GM21447 (cell line): ENCODE measurements at regions not wholly inside any gene's neighbourhood (a gene's known extent, or its start where the extent isn't known, plus 50 kb on each side); places are given as distances from the start of the nearest gene placed in this dataset.
"Not testable (repeated sequence)": the region's sequence is repeated elsewhere in the genome, so short reads cannot be mapped to it uniquely, and the experiment has no call there.

ENCODE experiments used
- ATAC-seq: cut with Tn5 transposase; IDR thresholded peaks from one replicate; pipeline ENCODE4 v1.9.1; 2021; ENCODE audit not compliant: unreplicated experiment

DNA sequence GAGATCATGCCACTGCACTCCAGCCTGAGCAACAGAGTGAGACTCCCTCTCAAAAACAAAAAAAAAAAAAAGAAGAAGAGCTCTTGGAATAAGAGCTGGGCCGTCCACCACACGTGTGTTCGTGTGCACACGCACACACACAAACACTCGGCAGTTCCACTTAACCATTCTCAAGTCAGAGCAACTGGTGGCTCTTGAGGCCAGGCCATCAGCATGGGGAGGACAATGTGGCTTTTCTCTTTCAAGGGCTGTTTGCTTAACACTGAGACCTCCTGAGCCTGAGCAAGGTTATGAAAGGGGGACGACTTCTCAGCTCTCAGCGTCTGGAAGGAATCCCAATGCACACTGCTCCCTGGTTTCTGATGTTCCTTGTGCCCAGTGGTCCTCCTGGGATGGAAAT is 444.9 kb downstream of the SOX9 start:
- no peak for ATAC-seq

DNA sequence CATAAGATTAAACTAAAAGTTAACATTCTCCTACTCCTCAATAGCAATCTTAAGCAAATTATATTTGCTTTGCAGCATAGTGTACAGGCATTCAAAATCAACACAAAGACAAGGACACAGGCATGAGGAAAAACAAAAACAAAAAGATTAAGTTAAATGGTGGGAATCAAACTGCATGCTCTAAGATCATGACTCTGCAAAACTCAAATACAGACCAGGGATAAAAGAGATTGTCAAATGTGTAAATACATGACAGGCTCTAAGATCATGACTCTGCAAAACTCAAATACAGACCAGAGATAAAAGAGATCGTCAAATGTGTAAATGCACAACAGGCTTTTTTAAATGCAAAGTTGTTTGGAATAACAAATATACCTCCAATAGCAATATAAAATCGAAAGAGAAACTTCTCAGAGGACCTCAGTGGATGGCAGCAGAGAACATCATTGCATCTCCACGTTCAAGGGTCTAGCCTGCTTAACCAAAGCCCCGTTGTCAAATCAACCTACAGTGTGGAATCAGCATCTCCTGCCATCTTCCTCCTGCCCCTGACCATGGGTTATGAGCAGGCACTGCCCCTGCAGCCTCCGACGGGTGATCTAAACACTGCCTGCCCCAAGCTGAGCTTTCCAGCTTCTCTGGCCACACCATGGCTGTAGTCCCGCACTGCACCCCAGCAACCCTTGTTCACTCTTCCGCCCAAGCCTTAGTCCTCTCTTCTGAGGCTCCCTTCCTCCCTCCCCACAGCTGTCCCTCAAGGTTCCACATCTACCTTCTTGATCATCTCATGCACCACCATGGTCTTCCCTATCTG is 446.1 kb downstream of the SOX9 start:
- ATAC-seq = no peak

DNA sequence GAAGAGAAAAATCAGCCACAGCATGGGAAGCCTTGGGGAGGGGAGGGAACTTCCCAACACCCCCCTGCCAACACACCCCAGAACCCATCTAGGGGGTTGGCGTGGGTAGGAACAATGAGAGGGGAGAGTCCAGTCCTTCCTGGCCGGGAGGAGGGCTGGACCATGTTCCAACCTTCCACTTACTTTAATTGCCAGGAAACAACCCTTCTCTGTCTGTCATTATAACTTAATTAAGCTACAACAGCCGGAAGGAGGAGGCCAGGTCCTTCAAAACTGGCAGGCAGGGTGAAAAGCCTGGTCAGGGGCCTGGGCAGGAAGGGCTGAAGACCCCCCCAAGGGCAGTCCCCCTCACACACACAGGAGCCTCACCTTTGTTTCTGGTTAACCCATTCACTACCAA is 447.0 kb downstream of the SOX9 start:
- no peak for ATAC-seq

DNA sequence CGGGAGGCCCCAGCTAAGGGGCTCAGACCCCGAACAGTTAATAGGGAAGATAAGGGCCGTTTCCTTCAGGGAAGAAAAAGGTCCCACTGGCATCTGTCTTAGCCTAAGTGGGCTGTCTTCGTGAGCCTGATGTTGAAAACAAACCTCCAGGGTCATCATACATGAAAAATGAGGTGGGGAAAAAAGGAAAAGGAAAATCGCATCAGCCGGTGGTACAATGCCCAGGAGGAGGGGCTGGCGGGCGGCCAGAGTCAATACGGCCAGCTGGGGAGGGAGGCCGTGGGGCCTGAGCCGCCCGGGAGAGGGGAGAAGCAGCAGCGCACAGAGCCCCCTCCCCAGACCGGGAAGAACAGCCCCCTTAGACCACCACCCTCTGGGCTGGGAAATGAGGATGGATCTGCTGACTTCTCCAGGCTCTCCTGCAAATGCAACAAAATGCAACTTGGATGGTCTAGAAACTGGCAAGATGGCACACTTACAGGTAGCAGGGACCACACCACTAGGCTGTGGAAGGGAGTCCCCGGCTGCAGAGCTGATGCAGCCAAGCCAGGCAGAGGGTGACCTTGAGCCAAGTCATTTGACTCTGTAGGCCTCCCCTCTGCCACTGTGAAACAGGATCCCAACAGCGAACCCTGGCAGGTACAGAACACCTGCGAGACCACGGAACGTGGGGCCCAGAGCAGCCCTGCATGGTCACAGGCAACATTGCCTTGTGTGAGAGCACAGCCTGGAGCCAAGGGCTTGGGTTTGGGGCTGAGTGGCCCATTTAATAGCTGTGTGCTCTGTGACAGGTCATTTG is 448.5 kb downstream of the SOX9 start:
- ATAC-seq = no peak

DNA sequence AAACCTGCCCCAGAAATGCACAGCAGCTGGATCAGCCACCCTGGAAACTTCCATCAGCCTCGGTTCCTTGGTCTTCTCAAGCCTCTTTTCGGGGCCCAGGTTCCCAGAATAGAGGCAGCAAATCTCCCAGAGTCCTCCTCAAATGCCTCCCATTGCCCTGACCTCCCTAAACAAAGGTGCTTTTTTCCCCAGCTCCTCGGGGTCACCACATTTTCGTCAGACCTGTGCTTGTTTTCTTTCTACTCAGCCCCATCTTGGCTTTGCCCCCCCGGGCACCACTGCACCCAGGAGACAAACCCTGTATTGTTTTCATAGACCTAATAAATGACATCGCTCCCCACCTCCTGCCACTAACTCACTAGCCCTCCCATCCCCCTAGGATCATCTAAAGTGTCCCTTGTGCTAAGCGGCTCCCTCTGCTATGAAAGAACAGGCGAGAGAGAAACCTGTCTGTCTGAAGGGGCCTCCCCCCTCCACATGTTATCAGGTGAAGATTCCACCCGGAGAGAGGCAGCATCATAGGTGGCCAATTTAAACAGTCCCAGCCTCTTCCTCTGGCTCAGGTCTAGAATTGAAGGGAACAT is 451.1 kb downstream of the SOX9 start:
- ATAC-seq = no peak

DNA sequence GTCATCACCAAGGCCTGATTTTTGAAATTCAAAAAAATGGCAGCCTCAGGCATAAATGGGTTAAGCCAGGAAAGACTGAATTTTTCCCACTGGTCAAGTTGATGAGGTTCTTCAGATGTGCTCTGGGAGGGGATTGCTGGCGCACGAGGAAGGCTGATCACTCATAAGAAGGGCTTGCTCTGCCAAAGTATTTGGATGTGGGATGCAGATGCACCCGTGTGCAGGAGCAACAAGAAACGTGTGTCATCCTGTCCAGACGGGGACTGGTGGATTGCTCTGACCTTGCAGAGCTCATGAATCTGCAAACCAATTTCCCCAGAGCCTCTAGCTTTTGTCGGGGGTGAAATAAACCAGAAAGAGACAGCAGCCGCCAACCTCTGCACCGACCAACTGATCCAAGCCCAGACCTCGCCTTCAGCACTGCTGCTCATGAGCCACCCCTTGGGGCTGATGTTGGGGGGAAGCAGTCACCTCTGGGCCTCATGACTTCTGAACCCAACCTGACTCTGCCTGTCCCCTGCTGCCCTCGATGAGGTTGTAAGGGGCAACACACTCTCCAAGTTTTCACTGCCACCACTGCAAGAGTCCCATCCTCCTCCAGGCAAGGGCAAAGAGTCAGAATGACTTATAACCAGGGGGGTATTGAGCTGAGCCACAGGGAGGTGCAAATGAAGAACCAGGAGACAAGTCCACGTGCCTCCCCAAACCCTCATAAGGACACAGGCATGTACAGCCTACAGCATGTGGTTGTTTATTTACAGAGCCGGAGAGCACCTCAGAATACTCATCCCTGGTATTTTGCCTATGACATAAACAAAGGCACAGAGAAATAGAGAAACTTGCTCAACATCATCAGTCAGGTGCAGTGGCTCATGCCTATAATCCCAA is 452.0 kb downstream of the SOX9 start:
- no peak for ATAC-seq

DNA sequence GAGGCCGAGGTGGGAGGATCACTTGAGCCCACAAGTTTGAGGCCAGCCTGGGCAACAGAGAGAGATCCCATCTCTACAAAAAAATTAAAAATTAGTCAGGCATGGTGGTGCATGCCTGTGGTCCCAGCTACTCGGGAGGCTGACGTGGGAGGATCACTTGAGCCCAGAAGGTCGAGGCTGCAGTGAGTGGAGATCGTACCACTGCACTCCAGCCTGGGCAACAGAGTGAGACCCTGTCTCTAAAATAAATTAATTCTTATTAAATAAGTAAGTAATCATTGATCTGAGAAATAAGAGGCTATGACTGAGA is 452.6 kb downstream of the SOX9 start:
- ATAC-seq = not testable (repeated sequence)

DNA sequence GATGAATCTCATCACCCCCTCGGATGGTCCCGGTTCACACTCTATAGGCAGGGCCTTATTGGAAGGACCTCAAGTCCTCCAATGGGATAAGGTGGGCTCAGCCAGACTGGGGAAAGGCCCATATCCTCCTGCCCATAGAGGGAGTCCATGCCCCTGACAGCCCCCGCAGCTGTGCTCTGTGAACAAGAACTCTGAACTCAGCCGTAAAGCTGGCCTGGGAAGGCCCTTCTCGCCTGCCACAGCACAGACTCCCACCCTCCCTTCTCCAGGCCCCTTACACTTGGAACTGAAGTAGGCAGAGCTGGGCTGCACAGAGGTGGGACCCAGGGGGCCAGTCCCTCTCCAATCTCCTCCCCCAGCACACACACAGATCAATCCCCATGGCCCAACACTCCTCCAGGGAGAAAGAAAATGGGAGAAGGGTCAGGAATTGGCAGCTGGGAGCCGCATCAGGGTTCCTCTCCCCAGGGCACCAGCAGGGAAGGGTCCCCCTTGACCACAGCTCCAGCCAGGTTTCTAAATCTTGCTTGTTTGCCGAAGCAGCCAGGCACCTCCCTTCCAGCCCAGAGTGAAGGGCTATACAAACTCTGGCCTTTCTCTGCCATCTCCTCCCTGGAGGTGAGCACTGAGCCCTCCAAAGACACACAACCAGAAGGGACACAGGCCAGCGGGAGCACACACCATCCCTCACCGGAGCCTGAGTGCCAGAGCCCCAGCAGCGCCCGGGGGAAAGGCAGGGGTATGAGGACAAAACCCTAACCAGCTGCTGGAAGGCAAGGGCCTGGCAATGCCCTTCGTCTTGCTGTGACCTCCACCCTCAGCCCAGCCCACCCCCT is 454.1 kb downstream of the SOX9 start:
- ATAC-seq = no peak

DNA sequence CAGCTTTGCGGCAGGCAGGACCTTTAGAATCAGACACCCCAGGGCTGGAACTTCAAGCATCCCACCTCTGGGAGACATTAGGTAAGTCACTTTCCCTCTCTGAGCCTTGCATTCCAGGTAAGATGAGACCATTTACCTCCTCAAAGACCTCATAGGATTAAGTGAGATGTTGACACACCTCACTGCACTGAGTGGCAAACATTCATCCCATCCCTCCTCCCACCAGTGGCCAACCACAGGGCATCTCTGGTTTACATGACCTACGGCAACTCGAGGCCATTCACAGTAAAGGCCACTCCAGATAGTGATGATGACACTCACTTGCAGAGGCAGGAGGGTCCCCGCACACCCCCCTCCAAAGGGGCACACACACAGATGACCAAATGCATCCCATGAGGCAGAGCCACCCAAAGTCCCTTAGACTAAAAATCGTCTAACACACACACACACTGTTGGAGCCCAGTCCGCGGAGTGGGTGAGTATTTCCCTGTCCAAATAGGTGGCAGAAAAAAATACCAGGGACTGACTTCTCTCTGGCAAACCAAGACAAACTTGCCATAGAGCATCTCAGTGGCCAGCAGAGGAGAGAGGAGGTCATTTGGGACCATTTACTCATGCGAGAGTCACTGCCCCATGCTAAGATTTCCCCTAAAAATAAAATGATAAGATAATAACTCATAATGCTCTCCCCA is 454.9 kb downstream of the SOX9 start:
- no peak for ATAC-seq

DNA sequence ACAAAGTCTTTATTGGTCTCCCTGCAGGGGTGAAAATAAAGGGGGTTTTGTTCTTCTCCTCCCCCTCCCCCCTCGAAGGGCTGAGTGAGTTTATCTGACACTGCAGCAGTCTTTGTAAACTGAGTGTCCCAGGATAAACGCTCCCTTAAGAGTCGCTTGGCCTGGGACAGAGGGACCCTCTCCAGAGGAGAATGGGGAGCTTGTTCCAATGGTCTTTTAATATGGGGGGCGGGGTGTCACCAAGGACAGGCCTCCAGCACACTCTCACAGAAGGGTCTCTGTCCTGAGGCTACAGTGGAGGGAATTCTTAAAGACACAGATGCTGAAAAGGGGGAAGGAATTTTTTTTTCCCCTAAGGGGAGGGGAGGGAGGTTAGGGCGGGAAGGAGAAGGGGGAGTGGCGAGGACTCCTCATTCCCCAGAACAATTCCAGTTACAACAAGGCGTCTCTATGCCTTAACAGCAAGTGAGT is 455.5 kb downstream of the SOX9 start:
- ATAC-seq = no peak

DNA sequence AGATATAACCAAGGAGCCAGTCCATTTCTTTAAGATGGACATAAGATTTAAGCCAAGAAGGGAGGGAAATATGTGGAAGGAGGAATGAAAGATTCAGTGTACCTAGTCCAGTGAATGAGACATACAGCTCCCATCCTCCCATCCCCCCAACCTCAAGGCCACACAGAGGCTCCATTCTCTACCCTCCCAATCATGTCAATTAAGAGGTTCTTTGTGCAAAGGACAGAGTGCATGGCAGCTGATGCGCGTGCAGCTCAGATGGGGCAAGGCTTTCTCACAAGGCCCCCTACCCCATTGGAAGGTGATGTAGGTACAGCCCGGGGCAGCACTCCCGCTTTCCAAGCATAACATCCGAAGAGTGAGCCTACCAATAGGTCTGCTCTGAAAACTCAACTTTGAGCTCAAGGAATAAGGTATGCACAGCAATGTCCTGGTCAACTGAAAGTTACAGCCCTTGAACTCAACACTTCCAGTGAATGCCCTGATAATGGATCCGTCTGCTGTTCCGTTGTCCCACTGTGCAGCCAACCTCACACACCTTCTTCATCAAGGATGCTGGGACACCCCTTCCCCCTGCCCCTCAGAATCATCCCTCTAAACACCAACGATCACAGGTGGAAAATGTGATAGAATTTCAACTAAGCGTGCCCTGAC is 458.1 kb downstream of the SOX9 start:
- ATAC-seq = no peak

DNA sequence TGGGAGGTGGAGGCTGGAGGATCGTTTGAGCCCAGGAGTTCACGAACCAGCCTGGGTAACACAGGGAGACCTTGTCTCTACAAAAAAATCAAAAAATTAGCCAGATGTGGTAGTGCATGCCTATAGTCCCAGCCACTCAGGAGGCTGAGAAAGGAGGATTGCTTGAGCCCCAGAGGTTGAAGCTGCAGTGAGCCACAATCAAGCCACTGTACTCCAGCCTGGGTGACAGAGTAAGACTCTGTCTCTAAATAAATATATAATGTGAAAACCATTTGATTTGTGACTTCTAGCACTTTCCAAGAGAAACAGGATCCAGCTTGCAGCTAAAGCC is 459.1 kb downstream of the SOX9 start:
- ATAC-seq = no peak

DNA sequence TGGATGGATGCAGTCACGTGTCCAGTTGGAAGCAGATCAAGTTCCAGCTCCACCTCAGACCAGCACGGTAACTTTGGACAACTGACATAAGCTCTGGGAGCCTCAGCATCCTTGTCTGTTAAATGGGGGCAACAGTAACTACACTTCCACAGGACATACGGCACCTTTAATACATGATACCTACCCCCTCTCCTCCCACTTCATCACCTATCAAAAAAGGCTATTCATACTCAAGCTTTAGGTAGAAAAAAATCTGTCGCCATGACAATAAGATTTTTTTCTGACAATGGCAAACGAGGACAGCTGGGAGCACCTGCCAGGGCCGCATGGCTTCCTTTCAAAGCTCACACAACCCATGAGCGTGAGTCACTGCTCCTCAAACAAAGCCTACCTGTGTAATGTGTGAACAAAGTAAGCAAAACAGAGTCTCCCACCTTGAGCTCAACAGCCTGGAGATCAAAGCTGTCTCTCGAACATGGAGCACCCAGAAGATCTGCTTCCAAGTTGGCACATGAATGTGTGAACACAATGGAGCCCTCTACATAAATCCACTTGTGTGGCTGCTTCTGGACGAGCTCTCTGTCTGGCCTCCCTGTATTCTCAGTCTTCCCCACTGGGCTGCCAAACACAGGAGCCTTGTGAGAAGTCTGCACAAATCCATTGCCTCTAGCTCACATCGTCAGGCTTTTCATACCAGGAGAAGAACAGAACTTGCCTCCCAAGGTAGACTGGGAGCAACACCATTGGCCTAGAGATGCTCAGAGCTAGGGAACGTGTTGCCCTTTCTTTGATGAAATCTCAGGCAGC is 459.7 kb downstream of the SOX9 start:
- ATAC-seq = no peak

DNA sequence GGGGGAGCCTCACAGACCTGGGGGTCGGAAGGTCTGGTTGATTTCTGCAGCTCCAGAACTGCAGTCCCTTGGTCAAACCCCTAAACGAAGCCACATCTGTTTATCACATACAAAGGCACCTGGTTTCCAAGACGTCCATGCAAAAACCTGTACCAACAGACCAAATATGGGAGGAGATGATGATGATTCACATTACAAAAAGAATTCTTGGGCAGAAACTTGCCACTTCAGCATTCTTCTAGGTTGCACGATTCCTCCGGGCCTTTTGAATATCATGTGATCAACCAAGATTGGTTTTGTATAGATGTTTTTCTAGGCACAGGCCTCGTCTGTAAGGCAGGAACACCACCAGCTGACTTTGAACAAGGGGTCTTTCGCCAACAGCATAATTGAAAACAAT is 466.3 kb downstream of the SOX9 start:
- no peak for ATAC-seq

DNA sequence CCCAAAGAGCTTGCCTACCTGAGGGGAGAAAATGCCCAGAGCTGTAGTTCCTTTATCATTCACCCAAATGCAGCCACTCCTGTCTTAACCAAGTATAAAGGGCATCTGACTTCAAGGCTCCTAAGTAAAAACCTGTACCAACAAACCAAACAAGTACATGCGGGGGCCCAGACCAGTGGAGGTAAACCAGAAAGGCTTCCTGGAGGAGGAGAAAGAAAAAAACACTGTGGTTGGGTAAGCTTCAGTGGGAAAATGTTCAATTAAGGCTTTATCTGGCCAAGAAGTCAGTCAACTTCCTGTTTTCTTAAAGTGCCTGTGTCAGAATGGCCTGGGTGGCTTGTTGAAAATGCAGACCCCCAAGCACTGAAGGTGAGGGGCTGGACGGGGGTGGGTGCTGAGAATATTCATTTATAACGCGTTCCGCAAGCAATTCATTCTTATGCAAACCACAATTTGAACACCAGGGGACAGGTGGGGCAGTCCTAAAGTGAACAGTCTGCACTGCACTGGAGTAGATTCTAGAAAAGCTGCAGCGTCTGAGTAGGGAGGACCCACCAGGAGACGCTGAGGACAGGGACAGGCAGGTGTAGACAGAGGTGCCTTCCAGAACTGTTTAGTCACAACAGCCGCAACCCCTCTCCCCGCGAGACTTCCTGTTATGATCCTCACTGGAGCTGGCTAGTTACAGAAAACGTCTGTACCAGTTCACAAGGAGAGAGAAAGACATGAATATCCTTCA is 467.1 kb downstream of the SOX9 start:
- ATAC-seq = no peak

DNA sequence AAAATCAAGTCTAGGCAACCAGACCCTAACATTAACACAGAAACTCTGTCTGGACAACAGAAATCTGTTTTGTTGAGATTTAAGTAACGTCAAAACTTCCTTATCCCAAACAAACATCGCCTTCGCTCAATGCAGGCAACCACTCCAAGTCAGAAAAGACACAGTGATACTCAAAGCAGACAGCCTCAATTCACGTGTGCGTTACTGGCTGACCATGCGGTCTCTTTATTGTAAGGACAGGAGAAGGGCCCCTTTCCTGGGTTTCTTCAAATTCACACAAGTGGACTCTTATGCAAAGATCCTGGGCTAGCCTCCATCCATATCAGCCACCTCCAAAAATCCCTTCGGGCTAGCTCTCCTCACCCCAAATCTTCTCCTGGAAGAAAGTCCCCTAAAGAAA is 467.7 kb downstream of the SOX9 start:
- no peak for ATAC-seq

DNA sequence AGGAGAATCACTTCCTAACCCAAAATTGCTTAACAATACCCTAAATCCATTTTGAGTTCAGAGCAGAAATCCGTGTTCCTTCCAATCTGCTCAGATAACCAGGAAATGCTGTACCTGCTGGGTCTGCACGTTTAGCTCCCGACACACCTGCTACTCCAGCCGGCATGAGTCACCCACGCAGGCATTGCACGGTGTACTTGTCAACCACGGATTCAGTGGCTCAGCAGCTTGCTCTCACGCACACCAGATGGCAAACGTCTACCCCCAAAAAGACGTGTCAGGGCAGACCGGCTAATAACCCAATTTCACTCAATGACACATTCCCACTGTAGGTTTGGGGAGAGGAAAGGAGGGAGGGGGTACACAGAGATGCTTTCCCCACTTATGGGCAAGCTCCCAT is 468.1 kb downstream of the SOX9 start:
- ATAC-seq = no peak

DNA sequence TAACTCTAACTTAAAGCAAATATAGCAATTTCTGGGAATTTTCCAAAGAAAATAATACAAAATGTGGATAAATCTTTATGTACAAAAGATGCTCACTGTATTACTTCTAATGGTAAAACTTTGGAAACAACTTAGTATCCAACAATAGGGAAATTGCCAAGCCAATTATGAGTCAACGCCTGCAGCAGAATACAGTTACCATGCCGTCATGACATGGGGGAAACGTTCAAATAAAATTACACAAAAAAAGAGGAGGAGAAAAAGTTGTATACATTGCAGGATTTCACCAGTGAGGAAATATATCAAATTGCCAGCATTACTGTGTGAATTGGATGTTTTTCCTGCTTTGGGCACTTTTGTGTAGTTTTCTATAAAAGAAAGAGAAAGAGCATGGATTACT is 469.6 kb downstream of the SOX9 start:
- no peak for ATAC-seq
